Frontal cortex (tissue), 3 donors: ENCODE measurements at regions not wholly inside any gene's neighbourhood (a gene's known extent, or its start where the extent isn't known, plus 50 kb on each side); places are given as distances from the start of the nearest gene placed in this dataset.
"Not testable (repeated sequence)": the region's sequence is repeated elsewhere in the genome, so short reads cannot be mapped to it uniquely, and the experiment has no call there.

Experiments used
- DNase-seq, 2 donors: peaks; one replicate each; pipeline ENCODE4 v3.0.0; 2012; ENCODE audit warnings: low spot score in 2 of 2
- FAIRE-seq: peaks from 2 replicates; lab custom pipeline; 2012; peaks lifted over from hg19 to GRCh38; lab: Jason Lieb, UNC
- donor health status: control.
- donor health status: control.
- donor health status: control.

DNA sequence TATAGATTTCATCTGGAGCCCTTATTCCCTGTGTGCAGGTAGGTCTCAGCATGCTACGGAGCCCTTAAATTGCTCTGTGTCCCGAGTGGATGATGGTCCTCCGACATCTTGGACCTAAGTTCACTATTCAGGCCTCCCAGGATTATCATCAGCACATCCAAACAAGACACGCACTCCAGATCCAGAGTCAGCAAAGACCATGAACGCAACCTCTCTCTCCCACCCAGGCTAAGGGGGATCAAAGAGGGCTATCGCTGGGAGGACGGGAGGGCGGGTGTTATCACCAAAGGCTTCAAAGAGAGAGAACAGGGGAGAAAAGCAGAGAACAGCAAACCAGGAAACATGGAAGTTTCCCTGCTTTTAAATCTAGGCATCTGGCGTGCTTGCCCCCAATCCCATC is 659.4 kb downstream of the TBC1D22A start:
- DNase-seq = no peak
- no peak for FAIRE-seq

- FAIRE-seq (no peak), DNase-seq (no peak)
These were observed 657.8 kb downstream of the TBC1D22A start for GRCh38 chr22:47420211-47420610.

- DNase-seq (no peak), FAIRE-seq (no peak)
These were observed 656.8 kb downstream of the TBC1D22A start for GRCh38 chr22:47419239-47419638.

- FAIRE-seq = no peak
- DNase-seq = no peak
These were observed 655.2 kb downstream of the TBC1D22A start for GRCh38 chr22:47417699-47418098.

GRCh38 chr22:47411006-47411405 is 648.6 kb downstream of the TBC1D22A start:
- DNase-seq = no peak

GRCh38 chr22:47409539-47410275 is 647.3 kb downstream of the TBC1D22A start:
- FAIRE-seq = no peak
- DNase-seq = no peak

More at GRCh38 chr22:47411006-47411405, 648.6 kb downstream of the TBC1D22A start:
- FAIRE-seq = no peak

- no peak for DNase-seq
These were observed 646.0 kb downstream of the TBC1D22A start for GRCh38 chr22:47408409-47408808.

GRCh38 chr22:47407461-47408025 is 645.1 kb downstream of the TBC1D22A start:
- FAIRE-seq = no peak
- DNase-seq = no peak

More at GRCh38 chr22:47408409-47408808, 646.0 kb downstream of the TBC1D22A start:
- no peak for FAIRE-seq

GRCh38 chr22:47406896-47407295 is 644.4 kb downstream of the TBC1D22A start:
- DNase-seq = no peak
- no peak for FAIRE-seq

DNA sequence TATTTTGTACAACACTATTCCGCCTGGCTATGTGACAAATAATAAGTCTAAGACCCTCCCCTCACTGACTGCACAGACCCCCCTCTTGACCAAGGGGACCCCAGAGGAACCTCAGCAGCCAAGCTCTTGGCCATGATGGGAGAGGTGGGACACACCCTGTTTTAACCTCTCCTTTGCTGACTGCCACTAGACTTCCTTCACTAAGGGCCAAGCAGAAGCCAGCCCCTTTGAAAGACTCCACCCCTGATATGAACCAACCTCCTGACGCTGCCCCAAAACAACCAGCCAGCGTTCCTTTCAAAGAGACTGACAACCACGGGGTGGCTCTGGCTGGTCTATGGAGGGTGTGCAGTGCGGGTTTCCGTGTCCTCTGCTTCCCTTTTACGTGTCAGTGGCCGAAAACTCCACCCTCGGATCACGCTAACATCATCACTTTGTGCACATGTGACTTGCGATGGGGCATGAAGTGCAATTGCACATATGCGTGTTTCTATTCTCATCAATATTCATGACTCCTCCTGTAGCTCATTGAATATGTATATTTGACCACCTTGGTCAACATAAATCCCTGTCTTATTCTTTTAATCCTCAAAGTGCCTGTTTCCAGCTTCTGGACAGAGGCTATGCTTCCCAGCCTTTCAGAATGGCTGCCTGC is 643.9 kb downstream of the TBC1D22A start:
- DNase-seq = no peak
- FAIRE-seq = no peak

GRCh38 chr22:47405222-47405621 is 642.8 kb downstream of the TBC1D22A start:
- DNase-seq, FAIRE-seq: not testable (repeated sequence)

- DNase-seq = no peak
These were observed 640.6 kb downstream of the TBC1D22A start for GRCh38 chr22:47402876-47403525.

DNA sequence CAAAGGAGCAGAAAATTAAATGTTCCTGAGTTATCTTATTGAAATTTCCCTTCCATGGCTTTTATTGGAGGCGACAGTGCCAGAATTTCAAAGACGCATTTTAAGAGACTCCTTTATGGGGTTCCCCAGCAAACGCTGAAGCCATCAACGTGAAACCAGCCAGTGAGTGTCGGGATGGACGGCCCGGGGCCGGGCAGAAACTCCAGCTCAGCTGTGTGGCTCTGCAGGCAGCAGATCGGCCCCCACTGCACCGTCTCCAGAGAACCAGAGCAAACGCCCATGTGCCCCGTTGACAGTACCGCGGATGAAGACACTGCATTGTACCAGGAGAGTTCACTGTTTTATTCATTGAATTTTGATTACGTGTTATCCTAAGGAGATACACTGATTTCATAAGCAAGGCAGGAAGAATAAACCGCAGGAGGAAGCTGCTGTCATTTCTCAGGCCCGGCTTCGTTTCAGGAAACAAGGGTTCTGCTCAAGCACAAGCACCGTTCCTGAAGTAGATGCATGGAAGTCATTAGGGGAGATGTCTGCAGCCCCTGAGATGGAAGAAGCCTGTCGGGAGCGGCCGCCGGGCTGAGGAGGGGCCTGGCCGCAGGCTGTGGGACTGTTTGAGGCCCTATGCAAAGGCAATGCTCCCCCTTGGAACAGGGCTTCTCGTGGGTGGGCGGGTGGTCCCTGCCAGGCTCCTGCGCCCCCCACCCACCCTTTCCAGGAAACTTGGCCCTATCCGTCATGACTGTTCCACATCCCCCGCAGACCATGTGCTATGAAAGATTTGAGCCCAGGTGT is 639.7 kb downstream of the TBC1D22A start:
- FAIRE-seq (no peak), DNase-seq (no peak)

More at GRCh38 chr22:47402876-47403525, 640.6 kb downstream of the TBC1D22A start:
- no peak for FAIRE-seq

GRCh38 chr22:47401592-47401898 is 639.1 kb downstream of the TBC1D22A start:
- FAIRE-seq (no peak), DNase-seq (no peak)

DNA sequence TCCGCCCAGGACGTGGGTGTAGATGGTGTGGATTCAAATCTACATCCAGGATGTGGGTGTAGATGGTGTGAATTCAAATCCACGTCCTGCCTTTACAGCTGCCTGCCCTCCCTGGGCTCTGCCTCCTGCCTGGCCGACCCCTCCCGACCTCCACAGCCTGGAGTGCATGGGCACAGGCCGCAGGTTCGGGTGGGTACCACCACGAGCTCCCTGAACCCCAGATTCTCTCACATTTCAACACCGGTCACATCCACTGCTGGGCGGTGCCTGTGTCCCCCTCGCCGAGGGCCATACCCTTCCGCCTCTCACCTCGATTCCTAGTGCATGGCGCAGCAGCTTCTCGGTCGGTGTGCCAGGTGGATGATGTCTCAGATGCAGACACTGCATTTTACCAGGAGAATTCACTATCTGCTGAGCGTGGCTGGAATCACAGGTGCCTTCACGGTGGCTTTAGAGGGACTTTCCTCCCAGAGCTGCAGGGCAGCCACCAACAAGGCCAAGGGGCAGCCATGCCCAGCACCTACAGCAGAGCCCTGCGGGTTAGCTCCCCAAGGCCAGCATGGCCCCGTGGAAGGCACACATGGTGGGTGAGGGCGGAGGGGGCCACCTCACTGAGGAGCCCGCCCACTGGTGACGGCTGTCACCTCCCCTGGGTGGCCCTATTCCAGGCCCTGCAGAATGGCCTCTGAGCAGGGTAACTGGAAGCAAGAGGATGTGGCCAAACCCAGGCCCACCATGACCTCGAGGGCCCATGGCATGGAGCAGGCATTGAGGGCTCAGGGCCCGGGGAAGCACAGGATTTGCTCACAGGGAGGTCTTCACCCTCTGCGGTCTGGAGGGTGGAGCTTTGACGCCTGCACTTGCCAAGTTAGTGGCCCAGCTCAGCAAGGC is 638.5 kb downstream of the TBC1D22A start:
- DNase-seq (no peak), FAIRE-seq (no peak)

DNA sequence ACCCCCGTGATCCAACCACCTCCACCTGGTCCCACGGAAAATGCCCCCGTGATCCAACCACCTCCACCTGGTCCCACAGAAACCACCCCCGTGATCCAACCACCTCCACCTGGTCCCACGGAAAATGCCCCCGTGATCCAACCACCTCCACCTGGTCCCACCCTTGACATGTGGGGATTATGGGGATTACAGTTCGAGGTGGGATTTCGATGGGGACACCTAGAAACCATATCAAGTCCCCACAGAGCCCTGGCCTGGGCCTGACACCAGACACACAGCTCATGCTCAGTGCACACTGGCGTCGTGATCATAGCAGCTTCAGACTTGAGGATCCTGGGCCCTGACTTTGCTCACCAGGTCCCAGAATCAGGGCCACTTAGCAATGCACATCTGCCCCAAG is 637.7 kb downstream of the TBC1D22A start:
- not testable (repeated sequence) for FAIRE-seq, DNase-seq

GRCh38 chr22:47398921-47399790 is 636.7 kb downstream of the TBC1D22A start:
- no peak for FAIRE-seq
- no peak for DNase-seq

DNA sequence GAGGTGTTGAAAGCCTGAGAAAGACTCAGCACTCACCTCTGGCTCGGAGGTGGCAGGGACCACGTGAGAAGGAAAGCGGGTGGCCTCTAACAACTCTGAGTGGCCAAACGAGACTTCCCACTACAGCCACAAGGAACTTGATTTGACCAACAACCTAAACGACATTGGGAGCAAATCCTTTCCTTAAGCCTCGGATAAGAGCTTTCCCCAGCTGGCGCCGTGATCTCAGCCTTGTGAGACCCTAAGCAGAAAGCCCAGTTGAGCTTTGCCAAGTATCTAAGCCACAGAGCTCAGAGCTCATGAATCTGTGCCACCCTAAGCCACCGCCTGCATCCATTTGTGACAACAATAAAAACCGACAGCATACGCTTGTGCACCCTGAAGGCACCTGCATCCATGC is 636.0 kb downstream of the TBC1D22A start:
- DNase-seq = no peak
- no peak for FAIRE-seq
